Stimulated activated naive CD8-positive, alpha-beta T cell treated with anti-CD3 and anti-CD28 coated beads, Interleukin-15, amount 100 ng/mL, for 72 hours (primary cell): ENCODE measurements at regions not wholly inside any gene's neighbourhood (a gene's known extent, or its start where the extent isn't known, plus 50 kb on each side); places are given as distances from the start of the nearest gene placed in this dataset.

Source experiments
- ATAC-seq: fragments of 150-1000 bp; cut with Tn5 transposase; 2 replicates; pipeline ENCODE4 v1.10.0; 2021; ENCODE audit warnings: mild to moderate bottlenecking, moderate library complexity
- DNase-seq, 2 donors: peaks; one replicate each; pipeline ENCODE4 v3.0.0; 2021 to 2022
- H3K27ac Mint-ChIP-seq, 2 donors: one replicate each; pipeline ENCODE4 v1.8.0; 2022; ENCODE audit warnings: mild to moderate bottlenecking in 2 of 2, mixed read lengths in 2 of 2, moderate library complexity in 2 of 2
- H3K27me3 Mint-ChIP-seq: one replicate; pipeline ENCODE4 v1.8.0; 2022; ENCODE audit warnings: mixed read lengths
- H3K4me1 Mint-ChIP-seq: one replicate; pipeline ENCODE4 v1.8.0; 2022; ENCODE audit warnings: mild to moderate bottlenecking, mixed read lengths
- H3K4me3 Mint-ChIP-seq, 2 donors: one replicate each; pipeline ENCODE4 v1.8.0; 2022; ENCODE audit warnings: mild to moderate bottlenecking in 2 of 2, mixed read lengths in 2 of 2, moderate library complexity in 1 of 2
- H3K9me3 Mint-ChIP-seq, 2 donors: one replicate each; pipeline ENCODE4 v1.8.0; 2022; ENCODE audit warnings: mixed read lengths in 2 of 2

GRCh38 chr9:92176800-92177185 is 61.6 kb upstream of the SPTLC1 start:
- H3K27me3 Mint-ChIP-seq, result peaks cover 22% of the 10 kb centered on the region
- peaks cover 5 to 18% of the 10 kb centered on the region in 2 donors for H3K9me3 Mint-ChIP-seq
- no peak overlapping the region for H3K27ac Mint-ChIP-seq
- DNase-seq (no peak), ATAC-seq (no peak)
- H3K4me3 Mint-ChIP-seq, result no peak overlapping the region
- H3K4me1 Mint-ChIP-seq, result no peaks in the 10 kb centered on the region

DNA sequence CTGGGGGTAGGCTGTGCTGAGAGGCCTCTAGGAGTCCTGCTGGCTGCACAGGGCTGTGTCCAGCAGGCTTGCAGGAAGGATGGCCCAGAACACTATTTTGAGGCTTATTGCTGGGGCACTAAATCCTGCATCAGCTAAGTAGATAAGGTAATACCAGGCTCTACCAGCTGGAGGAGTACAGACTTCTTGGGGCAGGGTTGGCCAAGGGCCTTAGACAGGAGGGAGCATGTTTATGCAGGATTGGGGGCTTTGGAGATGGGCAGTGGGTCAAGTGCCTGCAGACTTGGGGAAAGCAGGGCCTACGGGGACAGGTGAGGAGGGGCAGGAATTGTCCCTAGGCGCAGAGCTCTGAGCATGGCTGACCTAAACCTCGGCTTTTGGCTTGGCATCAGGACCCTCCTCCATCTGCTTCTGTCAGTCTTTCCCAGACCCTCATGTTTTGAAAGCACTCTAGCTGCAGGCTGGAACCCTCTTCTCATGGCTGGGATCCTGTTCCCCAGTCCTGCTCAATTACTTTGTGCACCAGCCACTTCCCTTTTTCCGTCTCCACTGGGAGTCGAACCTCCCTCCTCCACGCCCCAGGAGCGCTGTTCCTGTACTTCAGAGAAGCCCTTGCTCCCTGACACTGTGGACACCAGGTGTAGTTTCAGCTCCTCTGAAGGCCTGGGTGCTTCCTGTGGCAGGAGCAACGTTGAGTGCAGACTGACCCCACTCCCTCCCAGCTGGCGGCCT is 61.0 kb upstream of the SPTLC1 start:
- no peak overlapping the region for H3K27ac Mint-ChIP-seq
- H3K27me3 Mint-ChIP-seq, result peaks cover 23% of the 10 kb centered on the region
- ATAC-seq (no peak), DNase-seq (no peak)
- H3K4me1 Mint-ChIP-seq, result no peaks in the 10 kb centered on the region
- H3K4me3 Mint-ChIP-seq, result no peak overlapping the region
- H3K9me3 Mint-ChIP-seq, result peaks cover 5 to 18% of the 10 kb centered on the region in 2 donors

- Mint-ChIP-seq H3K27ac (no peak overlapping the region), H3K27me3 (peaks cover 31% of the 10 kb centered on the region), H3K4me1 (no peaks in the 10 kb centered on the region), H3K9me3 (peaks cover 5 to 18% of the 10 kb centered on the region in 2 donors), H3K4me3 (no peak overlapping the region)
- DNase-seq (no peak), ATAC-seq (no peak)
Observed at GRCh38 chr9:92175441-92175840, 60.2 kb upstream of the SPTLC1 start.

- Mint-ChIP-seq H3K9me3 (peaks cover 5 to 18% of the 10 kb centered on the region in 2 donors), H3K27me3 (peaks cover 35% of the 10 kb centered on the region), H3K27ac (no peak overlapping the region), H3K4me3 (no peak overlapping the region), H3K4me1 (no peaks in the 10 kb centered on the region)
- no peak for DNase-seq
- no peak for ATAC-seq
Observed at GRCh38 chr9:92173318-92173717, 58.1 kb upstream of the SPTLC1 start.

- no peak overlapping the region for H3K4me3 Mint-ChIP-seq
- no peaks in the 10 kb centered on the region for H3K4me1 Mint-ChIP-seq
- no peak for ATAC-seq
- no peak overlapping the region for H3K27ac Mint-ChIP-seq
- no peak for DNase-seq
- peaks cover 5 to 18% of the 10 kb centered on the region in 2 donors for H3K9me3 Mint-ChIP-seq
- H3K27me3 Mint-ChIP-seq, result peaks cover 35% of the 10 kb centered on the region
Observed at GRCh38 chr9:92171822-92172221, 56.6 kb upstream of the SPTLC1 start.

- H3K4me3 Mint-ChIP-seq, result no peak overlapping the region
- peaks cover 35% of the 10 kb centered on the region for H3K27me3 Mint-ChIP-seq
- H3K9me3 Mint-ChIP-seq, result peaks cover 5 to 18% of the 10 kb centered on the region in 2 donors
- H3K27ac Mint-ChIP-seq, result no peak overlapping the region
- ATAC-seq (no peak), DNase-seq (no peak)
- no peaks in the 10 kb centered on the region for H3K4me1 Mint-ChIP-seq
Observed at GRCh38 chr9:92171281-92171680, 56.1 kb upstream of the SPTLC1 start.

GRCh38 chr9:92170848-92171247 is 55.6 kb upstream of the SPTLC1 start:
- Mint-ChIP-seq H3K4me3 (no peak overlapping the region), H3K9me3 (peaks cover 5 to 18% of the 10 kb centered on the region in 2 donors), H3K4me1 (no peaks in the 10 kb centered on the region), H3K27ac (no peak overlapping the region), H3K27me3 (peaks cover 35% of the 10 kb centered on the region)
- DNase-seq (no peak), ATAC-seq (no peak)

DNA sequence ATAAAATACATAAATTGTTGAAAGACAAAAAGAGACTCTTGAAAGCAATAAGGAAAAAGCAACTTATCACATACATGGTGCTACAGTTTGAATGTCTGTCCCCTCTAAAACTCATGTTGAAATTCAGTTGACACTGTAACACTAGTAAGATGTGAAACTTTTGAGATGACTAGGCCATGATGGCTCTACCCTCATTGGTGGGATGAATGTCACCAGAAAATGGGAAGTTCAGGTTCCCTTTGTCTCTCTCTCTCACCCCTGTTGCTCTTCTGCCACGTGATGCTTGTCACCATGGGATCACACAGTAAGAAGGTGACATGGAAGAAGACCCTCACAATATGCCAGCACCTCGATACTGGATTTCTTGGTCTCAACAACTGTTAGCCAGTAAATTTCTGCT is 50.3 kb upstream of the SPTLC1 start:
- Mint-ChIP-seq H3K4me3 (no peak overlapping the region), H3K4me1 (no peaks in the 10 kb centered on the region), H3K9me3 (peaks cover 11 to 20% of the 10 kb centered on the region in 2 donors), H3K27ac (no peak overlapping the region), H3K27me3 (peaks cover 30% of the 10 kb centered on the region)
- ATAC-seq (no peak), DNase-seq (no peak)
